Kidney (tissue), 13 donors: ENCODE measurements at regions not wholly inside any gene's neighbourhood (a gene's known extent, or its start where the extent isn't known, plus 50 kb on each side); places are given as distances from the start of the nearest gene placed in this dataset.

ENCODE experiments used
- DNase-seq, 5 donors: peaks; one replicate each; pipeline ENCODE4 v3.0.0-alpha.2; 2013 to 2020
- FAIRE-seq: peaks from 2 replicates; lab custom pipeline; 2012; peaks lifted over from hg19 to GRCh38; lab: Jason Lieb, UNC
- H3K27ac ChIP-seq, 2 donors: one replicate each; pipeline ENCODE4 v1.7.0; 2013; ENCODE audit warnings: low read depth in 2 of 2, low read length in 2 of 2, inconsistent platforms in 1 of 2
- H3K27me3 ChIP-seq: one replicate; pipeline ENCODE4 v1.7.1; 2013; ENCODE audit warnings: low read length, inconsistent platforms; ENCODE audit not compliant: control insufficient read depth, insufficient read depth
- H3K36me3 ChIP-seq, 3 donors: one replicate each; pipeline versions ENCODE4 v1.7.0 to v1.7.1; 2013; ENCODE audit warnings: low read length in 3 of 3, control low read depth in 1 of 3, inconsistent platforms in 1 of 3; ENCODE audit not compliant: insufficient read depth in 3 of 3, control insufficient read depth in 2 of 3
- H3K4me1 ChIP-seq, 3 donors: one replicate each; pipeline versions ENCODE4 v1.7.0 to v1.7.1; 2013; ENCODE audit warnings: low read length in 3 of 3, inconsistent platforms in 1 of 3, low read depth in 1 of 3; ENCODE audit not compliant: control insufficient read depth in 2 of 3, insufficient read depth in 2 of 3
- H3K4me3 ChIP-seq, 3 donors: one replicate each; pipeline versions ENCODE4 v1.7.0 to v1.8.1; 2013; ENCODE audit warnings: low read length in 3 of 3, control low read depth in 1 of 3, inconsistent platforms in 1 of 3
- H3K9ac ChIP-seq, 3 donors: one replicate each; pipeline versions ENCODE4 v1.7.0 to v1.7.1; 2013; ENCODE audit warnings: low read length in 3 of 3, control low read depth in 1 of 3, inconsistent platforms in 1 of 3
- H3K9me3 ChIP-seq, 3 donors: one replicate each; pipeline versions ENCODE4 v1.7.0 to v1.7.1; 2013; ENCODE audit warnings: low read length in 3 of 3, control low read depth in 1 of 3, inconsistent platforms in 1 of 3; ENCODE audit not compliant: control insufficient read depth in 2 of 3, insufficient read depth in 1 of 3
- intact Hi-C: fragments of 100-400 bp; cut with DNase I; formaldehyde crosslinking; loops from one replicate; pipeline ENCODE4 v1.11.1; 2022
- TF ChIP-seq, protein P1 (sequence below): IDR thresholded peaks from 3 replicates; pipeline ENCODE4 v1.5.1; 2012; ENCODE audit warnings: mild to moderate bottlenecking, moderate library complexity, borderline replicate concordance; ENCODE audit not compliant: insufficient read depth; ENCODE audit errors: extremely low read depth
- donor health status: control.
- donor health status: control.
- donor health status: control.
- donor health status: control.
- donor health status: control.
- donor health status: DM: yes; HTN: yes; CAD: no.
- donor health status: Normal renal cell carcinoma (clear cell type).

- H3K36me3 ChIP-seq: no peaks in the 10 kb centered on the region
- intact Hi-C loops: no loop called here
- H3K27ac ChIP-seq: no peak overlapping the region
- no peak overlapping the region for H3K4me3 ChIP-seq
- H3K27me3 ChIP-seq: no peaks in the 10 kb centered on the region
- DNase-seq (peak in 1 of 5 donors; percentile 48), FAIRE-seq (no peak)
- no peaks in the 10 kb centered on the region for H3K4me1 ChIP-seq
- H3K9me3 ChIP-seq: no peaks in the 10 kb centered on the region
- no peak overlapping the region for H3K9ac ChIP-seq
- TF ChIP-seq, protein P1, sequence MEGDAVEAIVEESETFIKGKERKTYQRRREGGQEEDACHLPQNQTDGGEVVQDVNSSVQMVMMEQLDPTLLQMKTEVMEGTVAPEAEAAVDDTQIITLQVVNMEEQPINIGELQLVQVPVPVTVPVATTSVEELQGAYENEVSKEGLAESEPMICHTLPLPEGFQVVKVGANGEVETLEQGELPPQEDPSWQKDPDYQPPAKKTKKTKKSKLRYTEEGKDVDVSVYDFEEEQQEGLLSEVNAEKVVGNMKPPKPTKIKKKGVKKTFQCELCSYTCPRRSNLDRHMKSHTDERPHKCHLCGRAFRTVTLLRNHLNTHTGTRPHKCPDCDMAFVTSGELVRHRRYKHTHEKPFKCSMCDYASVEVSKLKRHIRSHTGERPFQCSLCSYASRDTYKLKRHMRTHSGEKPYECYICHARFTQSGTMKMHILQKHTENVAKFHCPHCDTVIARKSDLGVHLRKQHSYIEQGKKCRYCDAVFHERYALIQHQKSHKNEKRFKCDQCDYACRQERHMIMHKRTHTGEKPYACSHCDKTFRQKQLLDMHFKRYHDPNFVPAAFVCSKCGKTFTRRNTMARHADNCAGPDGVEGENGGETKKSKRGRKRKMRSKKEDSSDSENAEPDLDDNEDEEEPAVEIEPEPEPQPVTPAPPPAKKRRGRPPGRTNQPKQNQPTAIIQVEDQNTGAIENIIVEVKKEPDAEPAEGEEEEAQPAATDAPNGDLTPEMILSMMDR: no peak
Measured at GRCh38 chr2:180555391-180555965, 424.9 kb upstream of the UBE2E3 start.

DNA sequence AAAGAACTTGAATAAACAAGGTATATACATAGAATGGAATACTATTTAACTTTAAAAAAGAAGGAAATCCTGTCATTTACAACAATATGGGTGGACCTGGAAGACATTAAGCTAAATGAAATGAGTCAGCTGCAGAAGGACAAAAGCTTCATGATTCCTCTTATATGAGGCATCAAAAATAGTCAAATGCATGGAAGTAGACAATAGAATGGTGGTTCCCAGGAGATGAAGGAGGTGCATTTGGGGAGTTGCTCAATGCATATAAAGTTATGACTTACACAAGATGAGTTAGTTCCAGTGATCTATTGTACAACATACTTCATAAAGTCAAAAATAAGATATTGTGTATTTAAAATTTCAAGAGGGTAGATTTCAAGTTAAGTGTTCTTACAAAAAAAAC, 426.1 kb upstream of the UBE2E3 start:
- DNase-seq (no peak), FAIRE-seq (no peak)
- H3K27ac ChIP-seq: no peak overlapping the region
- H3K9me3 ChIP-seq: no peaks in the 10 kb centered on the region
- H3K4me3 ChIP-seq: no peak overlapping the region
- intact Hi-C loops: no loop called here
- no peaks in the 10 kb centered on the region for H3K4me1 ChIP-seq
- TF ChIP-seq, protein P1: no peak
- no peak overlapping the region for H3K9ac ChIP-seq
- H3K27me3 ChIP-seq: no peaks in the 10 kb centered on the region
- no peaks in the 10 kb centered on the region for H3K36me3 ChIP-seq

GRCh38 chr2:180553094-180553715, 427.2 kb upstream of the UBE2E3 start:
- Histone ChIP-seq H3K4me1 (no peaks in the 10 kb centered on the region), H3K9ac (no peak overlapping the region), H3K4me3 (no peak overlapping the region), H3K27ac (no peak overlapping the region), H3K9me3 (no peaks in the 10 kb centered on the region), H3K36me3 (no peaks in the 10 kb centered on the region), H3K27me3 (no peaks in the 10 kb centered on the region)
- FAIRE-seq (no peak), DNase-seq (no peak)
- intact Hi-C loops: no loop called here
- TF ChIP-seq, protein P1: no peak
